Activated B cell treated with CpG ODN at 0.5 μM for 24 hours (primary cell): ENCODE measurements at regions not wholly inside any gene's neighbourhood (a gene's known extent, or its start where the extent isn't known, plus 50 kb on each side); places are given as distances from the start of the nearest gene placed in this dataset.

Experiments used
- ATAC-seq: fragments of 200-7000 bp; cut with Tn5 transposase; one replicate; pipeline ENCODE4 v1.10.0; 2021; ENCODE audit warnings: low read depth, mild to moderate bottlenecking, moderate library complexity
- CTCF ChIA-PET: fragments of 350-600 bp; sonication (Branson Sonifier 250); formaldehyde crosslinking; loops from one replicate; lab custom pipeline; 2021; ENCODE audit warnings: antibody characterized with exemption; lab: Charles Lee
- POLR2A ChIA-PET: fragments of 350-600 bp; sonication (Branson Sonifier 250); formaldehyde crosslinking; loops from one replicate; lab custom pipeline; 2021; ENCODE audit warnings: antibody characterized with exemption; lab: Charles Lee
- DNase-seq: peaks from one replicate; pipeline ENCODE4 v3.0.0; 2022
- H3K27ac Mint-ChIP-seq: one replicate; pipeline ENCODE4 v1.8.0; 2020; ENCODE audit warnings: mixed read lengths
- H3K27me3 Mint-ChIP-seq: one replicate; pipeline ENCODE4 v1.8.0; 2021; ENCODE audit warnings: mixed read lengths
- H3K36me3 Mint-ChIP-seq: one replicate; pipeline ENCODE4 v1.8.0; 2021; ENCODE audit warnings: low read depth, mixed read lengths
- H3K4me1 Mint-ChIP-seq: one replicate; pipeline ENCODE4 v1.8.0; 2021; ENCODE audit warnings: mixed read lengths
- H3K4me3 Mint-ChIP-seq: one replicate; pipeline ENCODE4 v1.8.0; 2020; ENCODE audit warnings: mild to moderate bottlenecking, mixed read lengths
- H3K9me3 Mint-ChIP-seq: one replicate; pipeline ENCODE4 v1.8.0; 2020; ENCODE audit warnings: mixed read lengths
- CTCF ChIP-seq: fragments of 200-600 bp; IDR thresholded peaks from one replicate; pipeline ENCODE4 v1.8.0; 2022; ENCODE audit warnings: antibody characterized with exemption, mild to moderate bottlenecking
- intact Hi-C: fragments of 100-400 bp; cut with micrococcal nuclease; formaldehyde crosslinking; loops from one replicate; pipeline ENCODE4 v1.15.1; 2024

- no peak for TF ChIP-seq CTCF
- Mint-ChIP-seq H3K9me3 (peaks cover 5% of the 10 kb centered on the region), H3K4me1 (no peaks in the 10 kb centered on the region), H3K27me3 (peaks cover 27% of the 10 kb centered on the region), H3K27ac (no peak overlapping the region), H3K4me3 (no peak overlapping the region), H3K36me3 (no peaks in the 10 kb centered on the region)
- DNase-seq (no peak), ATAC-seq (no peak)
- intact Hi-C loops = no loop called here
- ChIA-PET POLR2A (no interaction called here), CTCF (no interaction called here)
Observed at GRCh38 chr20:58568483-58569240, 53.5 kb upstream of the APCDD1L start.

- ChIA-PET CTCF (no interaction called here), POLR2A (no interaction called here)
- TF ChIP-seq CTCF = no peak
- Mint-ChIP-seq H3K27me3 (peaks cover 27% of the 10 kb centered on the region), H3K9me3 (peaks cover 5% of the 10 kb centered on the region), H3K36me3 (no peaks in the 10 kb centered on the region), H3K27ac (no peak overlapping the region), H3K4me1 (no peaks in the 10 kb centered on the region), H3K4me3 (no peak overlapping the region)
- intact Hi-C loops = no loop called here
- ATAC-seq (no peak), DNase-seq (no peak)
Observed at GRCh38 chr20:58568126-58568482, 52.9 kb upstream of the APCDD1L start.

GRCh38 chr20:58567437-58567836 lies 52.2 kb upstream of the APCDD1L start:
- Mint-ChIP-seq H3K4me3 (no peak overlapping the region), H3K36me3 (no peaks in the 10 kb centered on the region), H3K27ac (no peak overlapping the region), H3K27me3 (peaks cover 24% of the 10 kb centered on the region), H3K4me1 (no peaks in the 10 kb centered on the region), H3K9me3 (peaks cover 5% of the 10 kb centered on the region)
- intact Hi-C loops = no loop called here
- DNase-seq (no peak), ATAC-seq (no peak)
- ChIA-PET POLR2A (no interaction called here), CTCF (no interaction called here)
- TF ChIP-seq CTCF = no peak

GRCh38 chr20:58566981-58567380 lies 51.8 kb upstream of the APCDD1L start:
- no peaks in the 10 kb centered on the region for H3K36me3 Mint-ChIP-seq
- no peak overlapping the region for H3K4me3 Mint-ChIP-seq
- DNase-seq (no peak), ATAC-seq (no peak)
- no peaks in the 10 kb centered on the region for H3K4me1 Mint-ChIP-seq
- no peak for TF ChIP-seq CTCF
- CTCF ChIA-PET = no interaction called here
- H3K27me3 Mint-ChIP-seq = peaks cover 21% of the 10 kb centered on the region
- no peak overlapping the region for H3K27ac Mint-ChIP-seq
- intact Hi-C loops = no loop called here
- POLR2A ChIA-PET = no interaction called here
- H3K9me3 Mint-ChIP-seq = peaks cover 5% of the 10 kb centered on the region

GRCh38 chr20:58565461-58566175 lies 50.4 kb upstream of the APCDD1L start:
- Mint-ChIP-seq H3K27me3 (peaks cover 21% of the 10 kb centered on the region), H3K27ac (no peak overlapping the region), H3K4me3 (no peak overlapping the region), H3K36me3 (no peaks in the 10 kb centered on the region), H3K9me3 (peaks cover 5% of the 10 kb centered on the region), H3K4me1 (no peaks in the 10 kb centered on the region)
- intact Hi-C loops = no loop called here
- TF ChIP-seq CTCF = no peak
- no peak for ATAC-seq
- CTCF ChIA-PET = no interaction called here
- POLR2A ChIA-PET = no interaction called here
- DNase-seq = no peak
